HUES6 (cell line): ENCODE measurements at regions not wholly inside any gene's neighbourhood (a gene's known extent, or its start where the extent isn't known, plus 50 kb on each side); places are given as distances from the start of the nearest gene placed in this dataset.

Experiments
- H3K27ac ChIP-seq: 2 replicates; pipeline ENCODE4 v1.7.0; 2013; ENCODE audit warnings: low read depth, mild to moderate bottlenecking, low read length, inconsistent platforms
- H3K27me3 ChIP-seq: 2 replicates; pipeline ENCODE4 v1.6.1; 2013; ENCODE audit warnings: low read length; ENCODE audit not compliant: control insufficient read depth, insufficient read depth
- H3K36me3 ChIP-seq: 2 replicates; pipeline ENCODE4 v1.6.1; 2013; ENCODE audit warnings: low read length; ENCODE audit not compliant: control insufficient read depth, insufficient read depth
- H3K4me1 ChIP-seq: 2 replicates; pipeline ENCODE4 v1.6.1; 2013; ENCODE audit warnings: low read length; ENCODE audit not compliant: control insufficient read depth, insufficient read depth
- H3K4me3 ChIP-seq: 2 replicates; pipeline ENCODE4 v1.5.1; 2013; ENCODE audit warnings: low read depth, low read length
- H3K9ac ChIP-seq: one replicate; pipeline ENCODE4 v1.6.1; 2013; ENCODE audit warnings: mild to moderate bottlenecking, low read length
- H3K9me3 ChIP-seq: 2 replicates; pipeline ENCODE4 v1.6.1; 2013; ENCODE audit warnings: low read depth, low read length; ENCODE audit not compliant: control insufficient read depth, insufficient read depth

- no peaks in the 10 kb centered on the region for H3K4me1 ChIP-seq
- H3K9me3 ChIP-seq = no peaks in the 10 kb centered on the region
- H3K4me3 ChIP-seq = peak overlapping the region; percentile 88
- peaks cover 44% of the 10 kb centered on the region for H3K27me3 ChIP-seq
- H3K36me3 ChIP-seq = no peaks in the 10 kb centered on the region
- H3K27ac ChIP-seq = no peak overlapping the region
- H3K9ac ChIP-seq = no peak overlapping the region
Measured at GRCh38 chr4:180057299-180057721, 2185.9 kb upstream of the TENM3 start.

DNA sequence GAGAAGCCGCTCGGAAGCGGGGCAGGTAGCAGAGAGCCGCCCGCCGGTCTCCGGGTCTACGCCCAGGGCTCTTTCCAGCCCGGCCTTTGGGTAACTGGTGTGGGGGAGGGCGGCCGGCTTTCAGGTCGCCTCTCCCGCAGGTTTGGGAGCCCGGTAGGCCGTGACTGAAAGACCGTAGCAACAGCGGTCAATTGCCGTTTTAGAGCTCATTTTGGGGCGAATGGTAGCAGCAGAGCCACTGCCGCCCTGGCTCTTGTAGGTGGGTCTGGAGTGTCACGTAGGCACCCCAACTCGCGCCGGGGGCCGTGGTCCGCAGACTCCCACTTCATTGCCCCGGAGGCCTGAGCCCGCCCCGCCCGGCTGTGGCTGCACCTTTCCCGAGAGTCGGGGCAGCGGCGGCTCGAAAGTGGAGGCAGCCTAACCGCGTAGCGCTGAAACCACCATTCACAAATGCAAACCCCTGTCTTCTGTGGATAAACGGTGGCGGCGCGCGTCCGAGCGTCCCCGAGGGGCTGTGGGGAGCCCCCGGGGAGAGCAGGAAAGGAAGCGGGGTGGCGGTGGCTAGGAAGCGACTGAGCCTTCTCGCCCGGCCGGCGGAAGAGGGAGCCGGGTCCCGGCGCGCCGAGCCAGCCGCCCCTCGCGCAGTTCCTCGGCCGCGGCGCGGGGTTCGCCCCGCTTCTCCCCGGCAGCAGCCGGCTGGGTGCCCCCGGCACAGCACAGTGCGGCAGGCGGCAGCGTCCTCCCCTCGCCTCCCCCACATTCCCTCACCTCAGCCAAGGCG is 2185.1 kb upstream of the TENM3 start:
- Histone ChIP-seq H3K36me3 (no peaks in the 10 kb centered on the region), H3K9ac (peak overlapping the region; percentile 72), H3K4me1 (no peaks in the 10 kb centered on the region), H3K27me3 (peaks cover 48% of the 10 kb centered on the region), H3K9me3 (no peaks in the 10 kb centered on the region), H3K4me3 (peak overlapping the region; percentile 88), H3K27ac (no peak overlapping the region)

GRCh38 chr4:180058691-180059215 is 2184.4 kb upstream of the TENM3 start:
- peak overlapping the region; percentile 59 for H3K9ac ChIP-seq
- peaks cover 48% of the 10 kb centered on the region for H3K27me3 ChIP-seq
- H3K4me1 ChIP-seq = no peaks in the 10 kb centered on the region
- H3K36me3 ChIP-seq = no peaks in the 10 kb centered on the region
- H3K9me3 ChIP-seq = no peaks in the 10 kb centered on the region
- peak overlapping the region; percentile 88 for H3K4me3 ChIP-seq
- H3K27ac ChIP-seq = no peak overlapping the region

DNA sequence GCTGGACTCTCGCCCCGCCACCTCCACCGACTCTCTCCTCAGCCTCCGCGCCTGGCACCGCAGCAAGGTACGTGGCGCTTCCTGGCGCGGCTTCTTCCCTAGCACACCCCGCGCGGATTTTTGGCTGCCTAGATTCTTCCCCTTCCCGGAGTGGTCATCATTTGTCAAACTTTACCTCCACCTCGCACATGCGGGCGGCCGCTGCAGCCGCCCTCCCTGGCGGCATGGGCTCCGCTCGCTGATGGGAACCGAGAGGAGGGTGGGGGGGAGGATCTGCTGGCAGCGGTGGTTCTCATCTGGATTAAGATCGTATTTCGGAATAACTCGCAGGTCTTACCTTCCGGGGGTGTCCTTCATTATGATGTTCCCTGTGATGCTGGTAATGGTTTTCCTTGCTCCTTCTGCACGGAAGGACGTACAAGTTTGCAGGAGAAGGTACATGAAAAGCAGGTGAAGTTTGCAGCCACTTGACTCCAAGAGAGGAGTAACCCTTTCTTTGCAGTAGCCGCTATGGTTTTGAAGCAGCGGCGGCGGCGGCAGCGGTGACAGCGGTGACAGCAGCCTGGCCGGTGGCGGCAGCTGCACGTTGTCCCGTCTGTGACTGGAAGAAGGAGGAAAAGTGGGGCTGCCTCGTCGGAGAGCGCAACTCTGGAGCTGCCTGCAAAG is 2183.9 kb upstream of the TENM3 start:
- H3K9me3 ChIP-seq = no peaks in the 10 kb centered on the region
- peaks cover 48% of the 10 kb centered on the region for H3K27me3 ChIP-seq
- H3K9ac ChIP-seq = peak overlapping the region; percentile 59
- no peaks in the 10 kb centered on the region for H3K36me3 ChIP-seq
- H3K4me3 ChIP-seq = peak overlapping the region; percentile 88
- no peaks in the 10 kb centered on the region for H3K4me1 ChIP-seq
- no peak overlapping the region for H3K27ac ChIP-seq

- Histone ChIP-seq H3K27ac (no peak overlapping the region), H3K9me3 (no peaks in the 10 kb centered on the region), H3K36me3 (no peaks in the 10 kb centered on the region), H3K9ac (no peak overlapping the region), H3K4me3 (peak overlapping the region; percentile 88), H3K27me3 (peaks cover 48% of the 10 kb centered on the region), H3K4me1 (no peaks in the 10 kb centered on the region)
Measured at GRCh38 chr4:180060159-180060889, 2182.9 kb upstream of the TENM3 start.

- Histone ChIP-seq H3K9ac (no peak overlapping the region), H3K27ac (no peak overlapping the region), H3K4me1 (peaks cover 13% of the 10 kb centered on the region), H3K27me3 (no peaks in the 10 kb centered on the region), H3K4me3 (no peak overlapping the region), H3K36me3 (no peaks in the 10 kb centered on the region), H3K9me3 (no peaks in the 10 kb centered on the region)
Measured at GRCh38 chr4:180081072-180081471, 2162.1 kb upstream of the TENM3 start.

- Histone ChIP-seq H3K4me3 (no peak overlapping the region), H3K27me3 (no peaks in the 10 kb centered on the region), H3K36me3 (no peaks in the 10 kb centered on the region), H3K4me1 (no peaks in the 10 kb centered on the region), H3K27ac (no peak overlapping the region), H3K9me3 (no peaks in the 10 kb centered on the region), H3K9ac (no peak overlapping the region)
Measured at GRCh38 chr4:180084561-180084960, 2158.6 kb upstream of the TENM3 start.

- no peaks in the 10 kb centered on the region for H3K27me3 ChIP-seq
- H3K4me3 ChIP-seq = no peak overlapping the region
- no peaks in the 10 kb centered on the region for H3K9me3 ChIP-seq
- H3K4me1 ChIP-seq = no peaks in the 10 kb centered on the region
- no peaks in the 10 kb centered on the region for H3K36me3 ChIP-seq
- no peak overlapping the region for H3K27ac ChIP-seq
- no peak overlapping the region for H3K9ac ChIP-seq
Measured at GRCh38 chr4:180086480-180087190, 2156.6 kb upstream of the TENM3 start.

GRCh38 chr4:180098586-180098985 is 2144.6 kb upstream of the TENM3 start:
- H3K9ac ChIP-seq = no peak overlapping the region
- H3K27me3 ChIP-seq = no peaks in the 10 kb centered on the region
- no peak overlapping the region for H3K27ac ChIP-seq
- no peaks in the 10 kb centered on the region for H3K9me3 ChIP-seq
- H3K4me1 ChIP-seq = peaks cover 13% of the 10 kb centered on the region
- no peaks in the 10 kb centered on the region for H3K36me3 ChIP-seq
- H3K4me3 ChIP-seq = no peak overlapping the region

GRCh38 chr4:180099957-180100356 is 2143.2 kb upstream of the TENM3 start:
- no peaks in the 10 kb centered on the region for H3K9me3 ChIP-seq
- no peak overlapping the region for H3K9ac ChIP-seq
- H3K4me1 ChIP-seq = peaks cover 13% of the 10 kb centered on the region
- H3K4me3 ChIP-seq = no peak overlapping the region
- H3K27me3 ChIP-seq = no peaks in the 10 kb centered on the region
- H3K27ac ChIP-seq = no peak overlapping the region
- no peaks in the 10 kb centered on the region for H3K36me3 ChIP-seq
